Prostate gland (tissue), 2 donors: ENCODE measurements at regions not wholly inside any gene's neighbourhood (a gene's known extent, or its start where the extent isn't known, plus 50 kb on each side); places are given as distances from the start of the nearest gene placed in this dataset.

Source experiments
- DNase-seq: peaks from one replicate; pipeline ENCODE4 v3.0.0-alpha.2; 2019; ENCODE audit warnings: low spot score
- H3K27ac ChIP-seq, 2 donors: fragments of 200-600 bp; sonication (generic); 2 replicates each; pipeline ENCODE4 v1.5.1; 2017 to 2019
- H3K27me3 ChIP-seq: fragments of 200-600 bp; sonication (generic); replicated peaks from 2 replicates; pipeline ENCODE4 v1.5.1; 2019; ENCODE audit not compliant: insufficient read depth
- H3K36me3 ChIP-seq, 2 donors: fragments of 200-600 bp; sonication (generic); 1 replicate in 1 of 2; 2 replicates in 1 of 2; pipeline versions ENCODE4 v1.5.1 to v1.8.1; 2017 to 2019
- H3K4me1 ChIP-seq: fragments of 200-600 bp; sonication (generic); replicated peaks from 2 replicates; pipeline ENCODE4 v1.5.1; 2019
- H3K4me3 ChIP-seq, 2 donors: fragments of 200-600 bp; sonication (generic); 2 replicates each; pipeline ENCODE4 v1.5.1; 2017 to 2019
- H3K9me3 ChIP-seq: fragments of 200-600 bp; sonication (generic); 2 replicates; pipeline ENCODE4 v1.5.1; 2017
- POLR2A ChIP-seq: fragments of 450-650 bp; IDR thresholded peaks from one replicate; pipeline ENCODE4 v1.6.1; 2016; ENCODE audit warnings: antibody characterized with exemption, mild to moderate bottlenecking
- POLR2AphosphoS5 ChIP-seq: sonication (generic); formaldehyde crosslinking; IDR thresholded peaks from one replicate; pipeline ENCODE4 v1.6.1; 2017; ENCODE audit warnings: antibody characterized with exemption
- WGBS: methylation state at CpG from one replicate; pipeline ENCODE4 v1.1.5; 2018; 5-methylcytosine and 5-hydroxymethylcytosine counted together
- intact Hi-C: fragments of 100-400 bp; cut with DNase I; formaldehyde crosslinking; loops from one replicate; pipeline ENCODE4 v1.14.2; 2022
- TF ChIP-seq, protein P1 (sequence below), 4 experiments: fragments of 200-600 bp in 2 of 4; fragments of 450-650 bp in 2 of 4; sonication (generic) in 2 of 4; IDR thresholded peaks; 1 replicate in 3 of 4; 2 replicates in 1 of 4; pipeline ENCODE4 v1.5.1; 2016 to 2019; ENCODE audit warnings: antibody characterized with exemption in 4 of 4, mild to moderate bottlenecking in 2 of 4, moderate library complexity in 2 of 4

DNA sequence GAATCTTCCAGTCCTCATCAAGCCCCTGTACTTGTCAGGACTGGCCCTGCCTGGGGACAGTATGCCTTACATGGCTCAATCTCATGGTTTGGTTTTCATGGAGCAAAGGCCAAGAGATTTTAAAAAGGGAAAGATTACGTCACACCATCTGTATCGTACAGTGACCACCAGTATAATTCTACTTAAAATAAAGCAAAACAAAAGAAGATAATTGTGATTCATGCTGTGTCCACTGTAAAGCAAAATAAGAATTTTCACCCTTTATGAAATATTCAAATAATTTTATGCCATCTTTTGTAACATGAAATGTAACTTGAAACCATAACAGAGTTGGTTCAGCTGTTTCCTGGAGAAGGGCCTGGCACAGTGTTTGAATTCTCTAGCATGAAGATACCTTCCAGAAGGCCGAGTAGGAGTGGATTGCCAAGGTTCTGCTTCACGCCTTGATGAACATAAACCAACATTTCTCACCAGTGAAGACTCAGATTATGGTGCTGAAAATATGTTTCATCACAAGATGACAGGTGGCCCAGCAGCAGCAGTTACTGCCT lies 486.5 kb downstream of the RFPL4B start:
- TF ChIP-seq, protein P1, sequence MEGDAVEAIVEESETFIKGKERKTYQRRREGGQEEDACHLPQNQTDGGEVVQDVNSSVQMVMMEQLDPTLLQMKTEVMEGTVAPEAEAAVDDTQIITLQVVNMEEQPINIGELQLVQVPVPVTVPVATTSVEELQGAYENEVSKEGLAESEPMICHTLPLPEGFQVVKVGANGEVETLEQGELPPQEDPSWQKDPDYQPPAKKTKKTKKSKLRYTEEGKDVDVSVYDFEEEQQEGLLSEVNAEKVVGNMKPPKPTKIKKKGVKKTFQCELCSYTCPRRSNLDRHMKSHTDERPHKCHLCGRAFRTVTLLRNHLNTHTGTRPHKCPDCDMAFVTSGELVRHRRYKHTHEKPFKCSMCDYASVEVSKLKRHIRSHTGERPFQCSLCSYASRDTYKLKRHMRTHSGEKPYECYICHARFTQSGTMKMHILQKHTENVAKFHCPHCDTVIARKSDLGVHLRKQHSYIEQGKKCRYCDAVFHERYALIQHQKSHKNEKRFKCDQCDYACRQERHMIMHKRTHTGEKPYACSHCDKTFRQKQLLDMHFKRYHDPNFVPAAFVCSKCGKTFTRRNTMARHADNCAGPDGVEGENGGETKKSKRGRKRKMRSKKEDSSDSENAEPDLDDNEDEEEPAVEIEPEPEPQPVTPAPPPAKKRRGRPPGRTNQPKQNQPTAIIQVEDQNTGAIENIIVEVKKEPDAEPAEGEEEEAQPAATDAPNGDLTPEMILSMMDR (IDR thresholded peaks at IDR 0.05): no peak
- no peak for TF ChIP-seq POLR2AphosphoS5
- no peak for TF ChIP-seq POLR2A
- no peaks in the 10 kb centered on the region for H3K27me3 ChIP-seq
- no peaks in the 10 kb centered on the region for H3K4me1 ChIP-seq
- no peak overlapping the region for H3K4me3 ChIP-seq
- intact Hi-C loops: no loop called here
- no peak for DNase-seq
- H3K27ac ChIP-seq: no peak overlapping the region
- no peaks in the 10 kb centered on the region for H3K9me3 ChIP-seq
- 61% methylated on average over 4 of the region's 4 CpGs for WGBS
- no peaks in the 10 kb centered on the region for H3K36me3 ChIP-seq

DNA sequence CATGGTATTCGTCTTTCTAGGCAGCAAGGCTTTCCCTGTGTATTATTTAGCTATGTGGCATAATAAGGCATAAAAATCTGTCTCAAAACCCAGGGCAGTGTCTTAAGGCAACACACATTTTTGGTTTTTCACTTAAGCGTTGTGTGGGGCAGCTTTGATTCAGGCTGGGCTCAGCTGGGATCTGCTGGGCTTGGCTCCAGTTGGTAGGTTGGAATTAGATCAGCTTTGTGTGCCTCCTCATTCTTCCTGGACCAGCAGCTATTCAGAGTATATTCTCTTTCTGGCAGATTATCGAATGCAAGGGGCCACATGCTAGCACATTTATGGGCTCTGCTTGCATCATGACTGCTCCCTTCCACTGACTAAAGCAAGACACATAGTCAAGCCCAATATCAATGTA lies 487.9 kb downstream of the RFPL4B start:
- intact Hi-C loops: no loop called here
- Histone ChIP-seq H3K36me3 (no peaks in the 10 kb centered on the region), H3K9me3 (no peaks in the 10 kb centered on the region), H3K27me3 (no peaks in the 10 kb centered on the region), H3K27ac (no peak overlapping the region), H3K4me1 (no peaks in the 10 kb centered on the region), H3K4me3 (no peak overlapping the region)
- 98% methylated on average over 3 of the region's 3 CpGs for WGBS
- no peak for TF ChIP-seq POLR2AphosphoS5
- TF ChIP-seq, protein P1 (IDR thresholded peaks at IDR 0.05): no peak
- no peak for TF ChIP-seq POLR2A
- no peak for DNase-seq

DNA sequence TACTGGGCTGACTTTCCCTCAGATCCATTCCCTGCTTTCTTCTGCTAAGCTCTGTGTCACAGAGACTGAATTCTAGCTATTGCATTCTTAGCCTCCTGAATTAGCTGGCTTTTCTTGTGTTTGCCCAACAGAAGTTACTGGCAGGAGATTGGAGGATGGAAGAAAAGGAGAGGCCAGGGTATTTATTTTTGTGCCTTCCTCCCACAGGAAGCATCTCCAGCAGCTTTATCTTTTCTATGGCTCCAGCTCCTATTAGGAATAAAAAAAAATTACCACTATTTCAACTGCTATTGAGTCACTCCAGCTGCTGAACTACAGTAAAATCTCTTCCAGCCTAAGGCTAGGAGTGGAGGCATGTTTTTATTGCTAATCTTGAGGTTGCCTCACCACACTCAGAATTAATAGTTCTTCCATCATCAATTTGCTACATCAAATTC lies 492.4 kb downstream of the RFPL4B start:
- no peak overlapping the region for H3K4me3 ChIP-seq
- no peaks in the 10 kb centered on the region for H3K4me1 ChIP-seq
- H3K36me3 ChIP-seq: no peaks in the 10 kb centered on the region
- no peaks in the 10 kb centered on the region for H3K27me3 ChIP-seq
- no peak for TF ChIP-seq POLR2A
- TF ChIP-seq, protein P1 (IDR thresholded peaks at IDR 0.05): no peak
- H3K9me3 ChIP-seq: no peaks in the 10 kb centered on the region
- DNase-seq: no peak
- H3K27ac ChIP-seq: no peak overlapping the region
- intact Hi-C loops: no loop called here

DNA sequence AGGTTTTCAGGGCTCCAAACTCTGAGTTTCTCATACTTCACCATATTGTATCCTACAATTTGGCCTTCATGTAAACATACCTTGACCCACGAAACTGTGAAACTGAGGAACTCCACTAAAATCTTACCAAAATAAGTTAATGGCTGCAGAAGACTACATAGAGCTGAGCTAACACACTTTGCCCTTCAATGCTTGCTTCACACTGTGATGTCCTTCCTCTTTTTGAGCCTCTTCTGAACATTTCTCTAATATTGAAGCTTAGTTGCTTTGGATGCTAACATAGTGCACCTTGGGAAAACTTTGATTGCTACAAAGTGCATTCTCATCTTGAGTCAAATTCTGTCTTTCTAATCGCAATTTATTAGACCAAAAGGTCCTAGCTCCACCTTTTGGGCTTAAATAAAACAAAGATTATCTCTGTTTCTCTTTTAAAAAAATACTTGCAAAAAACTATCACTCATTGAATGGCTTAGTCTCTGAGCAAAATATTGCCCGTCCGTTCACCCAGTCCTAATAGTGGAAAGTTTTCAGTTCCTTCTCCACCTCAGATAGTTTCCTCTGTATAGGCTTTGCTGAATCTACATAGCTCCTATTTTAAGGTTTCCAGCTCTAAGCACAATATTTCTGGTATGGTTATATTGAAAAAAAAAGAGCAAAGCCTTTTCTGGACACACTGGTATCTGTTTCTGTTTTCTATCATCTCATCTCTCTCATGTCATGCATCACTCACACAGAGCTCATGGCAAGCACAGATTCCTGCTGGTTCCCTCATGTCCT lies 494.6 kb downstream of the RFPL4B start:
- no peak for DNase-seq
- H3K9me3 ChIP-seq: no peaks in the 10 kb centered on the region
- H3K27me3 ChIP-seq: no peaks in the 10 kb centered on the region
- TF ChIP-seq, protein P1 (IDR thresholded peaks at IDR 0.05): no peak
- TF ChIP-seq POLR2A (no peak), POLR2AphosphoS5 (no peak)
- H3K4me1 ChIP-seq: no peaks in the 10 kb centered on the region
- WGBS: 86% methylated on average over 4 of the region's 4 CpGs
- H3K27ac ChIP-seq: no peak overlapping the region
- intact Hi-C loops: no loop called here
- no peaks in the 10 kb centered on the region for H3K36me3 ChIP-seq
- H3K4me3 ChIP-seq: no peak overlapping the region

DNA sequence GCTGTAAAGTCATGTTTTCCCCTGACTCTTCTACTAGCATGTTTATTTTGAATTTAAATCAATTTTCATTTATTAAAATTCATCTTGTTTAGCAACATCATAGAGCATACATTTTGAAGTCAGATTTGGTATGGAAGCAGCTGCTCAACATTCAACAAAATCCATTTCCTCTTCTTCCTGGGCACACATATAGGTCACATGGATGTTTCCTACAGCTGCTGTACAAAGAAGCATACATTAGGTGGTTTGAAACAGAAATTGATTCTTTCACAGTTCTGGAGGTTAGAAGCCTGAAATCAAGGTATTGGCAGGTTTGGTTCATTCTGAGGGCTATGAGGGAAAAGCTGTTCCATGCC lies 495.2 kb downstream of the RFPL4B start:
- no peaks in the 10 kb centered on the region for H3K27me3 ChIP-seq
- H3K36me3 ChIP-seq: no peaks in the 10 kb centered on the region
- H3K4me3 ChIP-seq: no peak overlapping the region
- H3K4me1 ChIP-seq: no peaks in the 10 kb centered on the region
- TF ChIP-seq POLR2A: no peak
- TF ChIP-seq, protein P1 (IDR thresholded peaks at IDR 0.05): no peak
- no peak for TF ChIP-seq POLR2AphosphoS5
- intact Hi-C loops: no loop called here
- no peaks in the 10 kb centered on the region for H3K9me3 ChIP-seq
- H3K27ac ChIP-seq: no peak overlapping the region
- no peak for DNase-seq
